ENCODE measurements at regions not wholly inside any gene's neighbourhood (a gene's known extent, or its start where the extent isn't known, plus 50 kb on each side); places are given as distances from the start of the nearest gene placed in this dataset.
A peak's percentile ranks its signal among the peaks of the same experiment; 100 is the strongest.

DNA sequence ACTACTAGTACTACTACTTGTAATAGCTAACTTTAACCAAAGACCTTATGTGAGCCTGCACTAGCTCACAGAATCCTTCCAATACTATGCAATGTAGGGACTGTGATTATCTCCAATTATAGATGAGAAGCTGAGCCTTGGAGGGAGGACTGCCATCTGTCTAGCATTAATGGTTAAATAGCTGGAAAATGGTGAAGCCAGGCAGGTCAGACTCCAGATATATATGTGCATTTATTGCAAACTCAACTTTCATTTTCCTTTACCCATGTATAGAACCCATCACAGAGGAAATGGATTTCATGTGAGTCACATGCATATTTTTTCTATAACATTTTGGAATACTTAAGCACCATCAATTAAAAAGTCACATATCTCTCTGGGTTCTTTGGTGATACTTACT, 229.9 kb downstream of the BCAS1 start:
- Histone ChIP-seq H3K4me2 (ENCODE audit: low read depth, low read length) (no peak overlapping the region), H3K4me3 (ENCODE audit: insufficient read depth, low read depth, low read length) (no peak overlapping the region), H3K9ac (ENCODE audit: low read depth, low read length) (no peak overlapping the region), H3K9me3 (ENCODE audit: control insufficient read depth, insufficient read depth, low read length) (0 out of 2 replicates have a peak, but pooled peaks cover 2% of the 10 kb centered on the region), H2AFZ (replicated peaks; ENCODE audit: low read length, poor library complexity) (no peak overlapping the region), H3K4me1 (ENCODE audit: control insufficient read depth, insufficient read depth, low read length) (no peaks in the 10 kb centered on the region; the same call in 1 of the 2 replicates), H2BK5ac (ENCODE audit: low read depth, low read length, poor library complexity, severe bottlenecking) (no peak overlapping the region), H4K20me1 (ENCODE audit: insufficient read depth, low read length) (no peaks in the 10 kb centered on the region), H3K14ac (replicated peaks; ENCODE audit: low read depth, low read length) (no peak overlapping the region), H3K18ac (ENCODE audit: low read depth, low read length) (no peak overlapping the region), H2AK9ac (replicated peaks; ENCODE audit: low read depth, low read length, poor library complexity) (no peak overlapping the region), H3K23ac (ENCODE audit: low read depth, low read length) (no peak overlapping the region), H2BK20ac (ENCODE audit: low read depth, low read length) (0 out of 2 replicates have a peak overlapping the region, but pooled peaks have one; percentile 51), H3K56ac (ENCODE audit: extremely low read depth, insufficient read depth, low read length) (no peak overlapping the region), H3K36me3 (ENCODE audit: control insufficient read depth, insufficient read depth, low read length) (no peaks in the 10 kb centered on the region), H3K9me1 (ENCODE audit: insufficient read depth, low read length) (peaks cover 5% of the 10 kb centered on the region; the same call in 1 of the 2 replicates), H4K8ac (ENCODE audit: low read depth in 2 of 2, low read length in 2 of 2) (no peak overlapping the region), H3K4ac (ENCODE audit: low read depth, low read length) (no peak overlapping the region), H4K5ac (ENCODE audit: low read depth, low read length) (no peak overlapping the region), H2BK120ac (ENCODE audit: low read depth, low read length) (no peak overlapping the region), H2BK15ac (ENCODE audit: low read depth, low read length) (no peak overlapping the region), H3K79me1 (ENCODE audit: low read depth in 1 of 2, low read length in 2 of 2) (no peaks in the 10 kb centered on the region), H4K91ac (ENCODE audit: insufficient read depth, low read depth, low read length) (no peak overlapping the region), H2AK5ac (ENCODE audit: low read depth, low read length) (no peak overlapping the region), H3K27ac (ENCODE audit: insufficient read depth, low read length) (no peak overlapping the region), H3K27me3 (ENCODE audit: control insufficient read depth, insufficient read depth, low read length) (no peaks in the 10 kb centered on the region)
- no peak for TF ChIP-seq SMC3 (IDR thresholded peaks at IDR 0.05; ENCODE audit: low read depth, low read length)
- dilution Hi-C loops (cut with HindIII; ENCODE audit: low sequenced_read_pairs, unreplicated experiment) (no loop called here), intact Hi-C loops (cut with micrococcal nuclease) (no loop called here), in situ Hi-C loops (cut with MboI; ENCODE audit: low sequenced_read_pairs) (no loop called here)
- DNase-seq: peak; percentile 28
- POLR2A ChIA-PET (ENCODE audit: unreplicated experiment): interaction anchor here (0.6 kb wide), 1 partner anchor 10 kb away, joined by 5 read pairs; no protein-coding TSS in a partner anchor
- no TSS peak for BruUV-seq (replicated peaks)
- CTCF ChIA-PET: interaction anchor here (0.6 kb wide), 1 partner anchor 60 kb away, joined by 3 read pairs; no protein-coding TSS in a partner anchor
- ATAC-seq (ENCODE audit: low read depth): no peak

Measured in IMR-90 (cell line).